GM13976 (cell line): ENCODE measurements at regions not wholly inside any gene's neighbourhood (a gene's known extent, or its start where the extent isn't known, plus 50 kb on each side); places are given as distances from the start of the nearest gene placed in this dataset.
"Not testable (repeated sequence)": the region's sequence is repeated elsewhere in the genome, so short reads cannot be mapped to it uniquely, and the experiment has no call there.

Source experiments
- DNase-seq: peaks from one replicate; pipeline ENCODE4 v3.0.0; 2012; ENCODE audit warnings: low spot score
- in situ Hi-C: fragments of 300-500 bp; cut with MboI; formaldehyde crosslinking; loops from one replicate; pipeline ENCODE4 v1.12.0; 2022; ENCODE audit warnings: low sequenced_read_pairs, mixed read lengths, inconsistent platforms; ENCODE audit not compliant: unreplicated experiment
- TF ChIP-seq, protein P1 (sequence below): IDR thresholded peaks from 2 replicates; pipeline ENCODE4 v1.5.1; 2012; ENCODE audit warnings: borderline replicate concordance, mild to moderate bottlenecking; ENCODE audit not compliant: insufficient read depth; ENCODE audit errors: extremely low read depth, missing control alignments, control extremely low read depth

GRCh38 chr9:7561527-7562080, 238.0 kb downstream of the DMAC1 start:
- TF ChIP-seq, protein P1, sequence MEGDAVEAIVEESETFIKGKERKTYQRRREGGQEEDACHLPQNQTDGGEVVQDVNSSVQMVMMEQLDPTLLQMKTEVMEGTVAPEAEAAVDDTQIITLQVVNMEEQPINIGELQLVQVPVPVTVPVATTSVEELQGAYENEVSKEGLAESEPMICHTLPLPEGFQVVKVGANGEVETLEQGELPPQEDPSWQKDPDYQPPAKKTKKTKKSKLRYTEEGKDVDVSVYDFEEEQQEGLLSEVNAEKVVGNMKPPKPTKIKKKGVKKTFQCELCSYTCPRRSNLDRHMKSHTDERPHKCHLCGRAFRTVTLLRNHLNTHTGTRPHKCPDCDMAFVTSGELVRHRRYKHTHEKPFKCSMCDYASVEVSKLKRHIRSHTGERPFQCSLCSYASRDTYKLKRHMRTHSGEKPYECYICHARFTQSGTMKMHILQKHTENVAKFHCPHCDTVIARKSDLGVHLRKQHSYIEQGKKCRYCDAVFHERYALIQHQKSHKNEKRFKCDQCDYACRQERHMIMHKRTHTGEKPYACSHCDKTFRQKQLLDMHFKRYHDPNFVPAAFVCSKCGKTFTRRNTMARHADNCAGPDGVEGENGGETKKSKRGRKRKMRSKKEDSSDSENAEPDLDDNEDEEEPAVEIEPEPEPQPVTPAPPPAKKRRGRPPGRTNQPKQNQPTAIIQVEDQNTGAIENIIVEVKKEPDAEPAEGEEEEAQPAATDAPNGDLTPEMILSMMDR, result no peak
- in situ Hi-C loops, result no loop called here
- DNase-seq, result no peak

DNA sequence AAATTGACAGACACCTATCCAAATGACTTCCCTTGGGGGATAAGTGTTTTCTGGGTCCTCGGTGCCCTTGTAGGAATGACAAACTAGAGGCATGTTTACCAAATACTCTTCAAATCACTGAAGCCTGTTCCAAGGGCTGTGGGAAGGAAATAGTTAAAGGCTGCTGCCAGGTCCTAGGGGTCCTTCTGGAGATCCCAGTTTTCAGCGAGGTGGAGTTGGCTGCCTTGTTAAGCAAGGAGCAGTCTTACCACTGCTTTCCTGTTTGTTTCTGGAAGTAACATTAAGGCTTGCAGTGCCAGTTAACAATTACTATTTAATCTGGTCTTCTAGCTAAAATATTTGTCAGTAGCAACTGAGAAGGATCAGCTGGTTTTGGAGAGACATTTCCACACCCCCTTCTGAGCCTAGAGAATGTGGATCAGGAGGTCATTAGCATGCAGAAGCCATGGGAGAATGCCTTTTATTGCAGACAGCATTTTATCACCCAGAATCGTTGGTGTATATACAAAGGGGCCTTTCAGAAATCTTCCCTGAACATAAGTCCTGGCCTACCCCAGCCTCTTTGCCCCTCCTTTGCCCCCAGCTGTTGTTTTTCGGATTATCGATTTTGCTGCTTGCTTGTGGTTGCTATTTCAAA, 238.8 kb downstream of the DMAC1 start:
- in situ Hi-C loops, result no loop called here
- TF ChIP-seq, protein P1, result no peak
- no peak for DNase-seq

DNA sequence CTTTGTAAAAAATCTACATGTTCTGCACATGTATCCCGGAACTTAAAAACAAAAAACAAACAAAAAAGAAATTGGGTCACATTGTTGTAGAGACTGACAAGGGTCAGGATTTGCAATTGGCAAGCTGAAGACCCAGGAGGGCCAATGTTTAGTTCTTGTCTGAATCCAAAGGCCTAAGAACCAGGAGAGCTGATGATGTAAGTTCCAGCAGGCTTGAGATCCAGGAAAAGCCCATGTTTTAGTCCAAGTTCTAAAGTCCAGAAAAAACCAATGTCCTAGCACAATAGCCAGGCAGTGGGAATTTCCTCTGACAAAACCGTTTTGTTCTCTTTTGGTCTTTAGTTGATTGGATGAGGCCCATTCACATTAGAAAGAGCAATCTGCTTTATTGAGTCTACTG, 244.9 kb downstream of the DMAC1 start:
- in situ Hi-C loops, result no loop called here
- DNase-seq, result no peak
- TF ChIP-seq, protein P1, result no peak

GRCh38 chr9:7552706-7553105, 246.9 kb downstream of the DMAC1 start:
- DNase-seq, in situ Hi-C loops: not testable (repeated sequence)

DNA sequence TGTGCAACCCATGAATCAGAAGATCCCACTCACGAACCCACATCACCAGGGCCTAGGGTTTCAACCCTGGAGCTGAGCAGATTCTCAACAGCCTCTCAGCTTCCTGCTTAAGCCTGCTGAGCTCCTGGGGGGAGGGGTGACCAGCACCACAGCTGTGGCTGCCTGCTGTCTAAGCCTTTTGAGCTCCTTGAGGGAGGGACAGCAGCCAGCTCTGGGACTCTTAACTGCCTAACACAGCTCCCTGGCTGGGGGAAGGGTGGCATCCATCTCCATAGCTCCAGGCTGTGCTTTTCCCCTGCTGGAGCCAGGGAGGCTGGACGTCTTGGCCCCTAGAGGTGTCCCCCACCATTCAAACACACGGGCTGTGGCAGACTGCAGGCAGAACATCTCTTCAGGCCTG, 250.3 kb downstream of the DMAC1 start:
- TF ChIP-seq, protein P1, result no peak
- in situ Hi-C loops, result loop anchor here (25.0 kb wide), 3 partner anchors 312 to 712 kb away; no protein-coding TSS in a partner anchor
- DNase-seq, result no peak

- DNase-seq, result no peak
- TF ChIP-seq, protein P1, result no peak
- in situ Hi-C loops, result loop anchor here (25.0 kb wide), 3 partner anchors 309 to 709 kb away; no protein-coding TSS in a partner anchor
These were observed 253.3 kb downstream of the DMAC1 start for GRCh38 chr9:7546261-7546660.

GRCh38 chr9:7545371-7546165, 254.0 kb downstream of the DMAC1 start:
- TF ChIP-seq, protein P1, result no peak
- in situ Hi-C loops, result loop anchor here (25.0 kb wide), 3 partner anchors 308 to 708 kb away; no protein-coding TSS in a partner anchor
- no peak for DNase-seq
